ENCODE measurements at regions not wholly inside any gene's neighbourhood (a gene's known extent, or its start where the extent isn't known, plus 50 kb on each side); places are given as distances from the start of the nearest gene placed in this dataset.
A peak's percentile ranks its signal among the peaks of the same experiment; 100 is the strongest.
"Not testable (repeated sequence)": the region's sequence is repeated elsewhere in the genome, so short reads cannot be mapped to it uniquely, and the experiment has no call there.

- Mint-ChIP-seq H3K4me3 (no peak overlapping the region), H3K4me1 (no peaks in the 10 kb centered on the region), H3K9me3 (no peaks in the 10 kb centered on the region), H3K36me3 (peaks cover 1% of the 10 kb centered on the region), H3K27ac (no peak overlapping the region), H3K27me3 (no peaks in the 10 kb centered on the region)
Measured at GRCh38 chr15:66982816-66983215, 82.6 kb upstream of the SMAD3 start.

GRCh38 chr15:66985653-66986052 is 79.7 kb upstream of the SMAD3 start:
- no peaks in the 10 kb centered on the region for H3K27me3 Mint-ChIP-seq
- H3K4me3 Mint-ChIP-seq = no peak overlapping the region
- H3K9me3 Mint-ChIP-seq = peaks cover 4% of the 10 kb centered on the region
- peak overlapping the region; percentile 31 for H3K27ac Mint-ChIP-seq
- peaks cover 6% of the 10 kb centered on the region for H3K36me3 Mint-ChIP-seq
- H3K4me1 Mint-ChIP-seq = no peaks in the 10 kb centered on the region

- Mint-ChIP-seq H3K4me1 (no peaks in the 10 kb centered on the region), H3K27me3 (no peaks in the 10 kb centered on the region), H3K36me3 (peaks cover 6% of the 10 kb centered on the region), H3K27ac (no peak overlapping the region), H3K9me3 (peaks cover 6% of the 10 kb centered on the region), H3K4me3 (no peak overlapping the region)
Measured at GRCh38 chr15:66986951-66987350, 78.5 kb upstream of the SMAD3 start.

GRCh38 chr15:66993090-66993489 is 72.3 kb upstream of the SMAD3 start:
- Mint-ChIP-seq H3K27ac (peak overlapping the region; percentile 19), H3K27me3 (no peaks in the 10 kb centered on the region), H3K4me3 (no peak overlapping the region), H3K4me1 (no peaks in the 10 kb centered on the region), H3K36me3 (peaks cover 4% of the 10 kb centered on the region), H3K9me3 (peaks cover 6% of the 10 kb centered on the region)

GRCh38 chr15:66993874-66994696 is 71.3 kb upstream of the SMAD3 start:
- H3K9me3 Mint-ChIP-seq = peaks cover 11% of the 10 kb centered on the region
- no peaks in the 10 kb centered on the region for H3K27me3 Mint-ChIP-seq
- H3K36me3 Mint-ChIP-seq = peaks cover 4% of the 10 kb centered on the region
- no peak overlapping the region for H3K4me3 Mint-ChIP-seq
- H3K27ac Mint-ChIP-seq = no peak overlapping the region
- H3K4me1 Mint-ChIP-seq = no peaks in the 10 kb centered on the region

GRCh38 chr15:66994927-66995656 is 70.3 kb upstream of the SMAD3 start:
- Mint-ChIP-seq H3K27ac (no peak overlapping the region), H3K9me3 (peaks cover 11% of the 10 kb centered on the region), H3K36me3 (peaks cover 3% of the 10 kb centered on the region), H3K4me1 (no peaks in the 10 kb centered on the region), H3K27me3 (no peaks in the 10 kb centered on the region), H3K4me3 (no peak overlapping the region)

GRCh38 chr15:66996094-66996493 is 69.3 kb upstream of the SMAD3 start:
- H3K9me3 Mint-ChIP-seq = peaks cover 5% of the 10 kb centered on the region
- H3K27ac Mint-ChIP-seq = no peak overlapping the region
- H3K36me3 Mint-ChIP-seq = peaks cover 3% of the 10 kb centered on the region
- H3K4me3 Mint-ChIP-seq = no peak overlapping the region
- no peaks in the 10 kb centered on the region for H3K27me3 Mint-ChIP-seq
- no peaks in the 10 kb centered on the region for H3K4me1 Mint-ChIP-seq

GRCh38 chr15:66997212-66997611 is 68.2 kb upstream of the SMAD3 start:
- Mint-ChIP-seq H3K27ac (no peak overlapping the region), H3K4me3 (no peak overlapping the region), H3K9me3 (peaks cover 5% of the 10 kb centered on the region), H3K4me1 (no peaks in the 10 kb centered on the region), H3K27me3 (no peaks in the 10 kb centered on the region), H3K36me3 (peaks cover 3% of the 10 kb centered on the region)

- not testable (repeated sequence) for H3K27ac Mint-ChIP-seq, H3K36me3 Mint-ChIP-seq, H3K9me3 Mint-ChIP-seq, H3K27me3 Mint-ChIP-seq, H3K4me1 Mint-ChIP-seq, H3K4me3 Mint-ChIP-seq
Measured at GRCh38 chr15:66998234-66998633, 67.2 kb upstream of the SMAD3 start.

GRCh38 chr15:66999046-66999968 is 66.1 kb upstream of the SMAD3 start:
- Mint-ChIP-seq H3K4me3 (no peak overlapping the region), H3K4me1 (no peaks in the 10 kb centered on the region), H3K27ac (no peak overlapping the region), H3K36me3 (peaks cover 3% of the 10 kb centered on the region), H3K27me3 (no peaks in the 10 kb centered on the region), H3K9me3 (peaks cover 5% of the 10 kb centered on the region)

- H3K36me3 Mint-ChIP-seq = peaks cover 3% of the 10 kb centered on the region
- H3K27ac Mint-ChIP-seq = no peak overlapping the region
- no peak overlapping the region for H3K4me3 Mint-ChIP-seq
- H3K9me3 Mint-ChIP-seq = peaks cover 5% of the 10 kb centered on the region
- H3K27me3 Mint-ChIP-seq = no peaks in the 10 kb centered on the region
- H3K4me1 Mint-ChIP-seq = no peaks in the 10 kb centered on the region
Measured at GRCh38 chr15:67000896-67001295, 64.5 kb upstream of the SMAD3 start.

- Mint-ChIP-seq H3K27ac (no peak overlapping the region), H3K9me3 (peaks cover 5% of the 10 kb centered on the region), H3K36me3 (peaks cover 3% of the 10 kb centered on the region), H3K4me3 (no peak overlapping the region), H3K27me3 (no peaks in the 10 kb centered on the region), H3K4me1 (no peaks in the 10 kb centered on the region)
Measured at GRCh38 chr15:67002368-67002767, 63.0 kb upstream of the SMAD3 start.

- no peaks in the 10 kb centered on the region for H3K27me3 Mint-ChIP-seq
- H3K27ac Mint-ChIP-seq = no peak overlapping the region
- H3K4me3 Mint-ChIP-seq = no peak overlapping the region
- peaks cover 1% of the 10 kb centered on the region for H3K36me3 Mint-ChIP-seq
- no peaks in the 10 kb centered on the region for H3K4me1 Mint-ChIP-seq
- H3K9me3 Mint-ChIP-seq = no peaks in the 10 kb centered on the region
Measured at GRCh38 chr15:67003586-67003985, 61.8 kb upstream of the SMAD3 start.

- Mint-ChIP-seq H3K36me3 (peaks cover 1% of the 10 kb centered on the region), H3K27me3 (no peaks in the 10 kb centered on the region), H3K9me3 (no peaks in the 10 kb centered on the region), H3K27ac (no peak overlapping the region), H3K4me1 (no peaks in the 10 kb centered on the region), H3K4me3 (no peak overlapping the region)
Measured at GRCh38 chr15:67004142-67004541, 61.3 kb upstream of the SMAD3 start.

- Mint-ChIP-seq H3K4me1 (no peaks in the 10 kb centered on the region), H3K4me3 (no peak overlapping the region), H3K27me3 (no peaks in the 10 kb centered on the region), H3K27ac (no peak overlapping the region), H3K36me3 (no peaks in the 10 kb centered on the region), H3K9me3 (no peaks in the 10 kb centered on the region)
Measured at GRCh38 chr15:67005294-67005996, 60.0 kb upstream of the SMAD3 start.

Measured in activated naive CD4-positive, alpha-beta T cell treated with anti-CD3 and anti-CD28 coated beads, Interleukin-2, amount 50 U/mL, for 24 hours (primary cell).